ENCODE measurements at regions not wholly inside any gene's neighbourhood (a gene's known extent, or its start where the extent isn't known, plus 50 kb on each side); places are given as distances from the start of the nearest gene placed in this dataset.
"Not testable (repeated sequence)": the region's sequence is repeated elsewhere in the genome, so short reads cannot be mapped to it uniquely, and the experiment has no call there.

DNA sequence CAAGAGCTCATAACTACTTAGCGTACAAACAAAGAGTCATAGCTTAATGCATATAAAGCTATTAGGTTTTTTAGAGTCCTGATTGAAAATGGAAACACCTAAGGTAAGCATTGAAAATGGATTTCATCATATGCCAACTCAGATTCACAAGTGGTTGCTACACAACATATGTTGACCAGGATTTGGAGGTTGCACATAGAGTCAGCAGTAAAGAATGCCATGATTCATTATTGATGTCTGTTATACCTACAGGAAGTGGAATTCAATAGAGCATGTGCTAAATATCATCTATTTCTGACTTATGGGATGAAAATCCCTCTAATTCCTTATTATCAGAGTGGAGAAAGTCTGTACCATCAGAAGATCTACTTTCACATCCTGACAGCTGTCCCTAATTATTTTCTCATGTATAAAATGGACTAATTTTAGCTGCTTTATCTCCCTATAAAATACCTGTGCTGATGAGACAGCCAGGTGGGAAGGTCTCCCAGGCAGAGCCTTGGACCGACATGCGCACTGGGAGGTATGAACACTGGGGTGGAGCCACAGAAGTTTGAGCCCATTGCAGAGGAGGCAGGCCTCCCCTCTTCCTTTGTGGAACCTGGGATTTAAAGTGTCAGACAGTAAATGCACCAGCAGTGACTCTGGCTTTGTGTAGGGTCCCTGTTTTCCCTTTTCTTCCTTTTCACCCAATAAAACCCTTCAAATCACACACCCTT lies 204.2 kb downstream of the AASDHPPT start:
- no peak for FAIRE-seq

DNA sequence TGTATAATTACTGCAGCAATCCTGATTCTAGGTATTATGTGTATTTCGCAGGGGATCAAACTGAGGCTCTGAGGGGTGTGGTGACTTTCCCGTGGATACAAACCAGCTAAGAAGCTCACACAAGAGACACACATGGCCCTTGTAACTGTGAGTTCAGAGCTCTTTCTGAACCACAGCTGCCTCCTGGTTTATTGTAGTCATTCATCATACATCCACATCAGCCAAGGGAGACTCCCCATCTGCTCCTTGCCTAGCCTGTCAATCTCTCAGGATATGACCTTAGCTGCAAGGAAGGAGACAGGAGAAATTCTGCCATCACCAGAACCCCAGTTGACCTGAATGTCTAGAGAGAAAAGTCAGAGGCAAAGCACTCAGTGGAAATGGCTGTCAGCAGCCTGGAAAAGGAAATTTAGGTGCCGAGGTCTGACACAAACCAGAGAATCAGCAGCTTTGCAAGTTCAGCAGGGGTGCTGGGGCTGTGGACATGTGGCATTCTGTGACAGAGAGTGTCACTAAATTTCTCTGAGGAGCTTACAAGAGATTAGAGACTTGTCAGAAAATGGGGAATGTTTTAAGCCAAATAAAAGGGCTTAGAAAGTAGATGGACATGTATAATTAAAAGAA lies 209.5 kb downstream of the AASDHPPT start:
- no peak for FAIRE-seq

DNA sequence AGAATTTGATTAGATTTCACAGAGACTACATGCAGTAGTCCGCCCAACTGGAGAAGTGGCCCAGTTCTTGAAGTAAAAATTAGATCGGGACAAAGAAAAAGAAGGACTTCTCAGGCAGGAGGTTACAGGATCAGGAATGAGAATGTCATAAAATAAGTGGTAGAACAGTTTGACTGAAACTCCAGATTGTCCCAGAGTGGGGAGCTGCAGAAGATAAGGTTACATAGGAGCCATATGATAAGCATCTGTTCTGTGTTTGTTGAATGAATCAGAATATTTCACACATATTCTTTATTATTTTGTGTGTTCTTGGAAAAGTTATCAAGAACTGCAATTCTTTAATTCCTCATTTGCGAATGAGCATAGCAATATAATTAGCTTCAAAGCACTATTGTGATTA lies 210.6 kb downstream of the AASDHPPT start:
- FAIRE-seq = no peak

DNA sequence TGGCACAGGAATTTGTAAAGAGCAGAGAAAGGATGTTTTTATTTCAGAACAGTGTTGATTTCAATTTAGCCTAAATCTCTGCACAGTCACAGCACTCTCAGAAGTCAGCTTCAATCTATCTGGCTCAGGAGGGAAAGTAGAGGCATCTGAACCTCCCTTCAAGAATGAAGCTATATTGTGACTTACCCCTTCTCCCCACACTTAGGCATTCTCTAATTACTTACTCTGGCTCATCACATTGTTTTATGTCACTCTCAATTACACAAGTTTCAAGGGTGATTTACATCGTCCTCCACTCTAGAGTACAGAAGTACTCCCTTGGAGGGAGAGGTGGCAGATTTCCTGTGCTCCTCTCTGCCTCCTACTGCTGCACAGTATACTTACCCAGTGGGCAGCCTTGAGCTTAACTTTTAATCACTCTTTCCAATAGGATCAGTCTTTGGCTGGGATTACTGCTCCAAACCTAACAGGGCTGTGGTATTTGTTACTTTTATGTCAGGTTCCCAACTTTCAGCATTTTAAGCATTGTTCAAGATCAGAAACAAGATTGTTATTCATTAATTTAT lies 211.4 kb downstream of the AASDHPPT start:
- no peak for FAIRE-seq

DNA sequence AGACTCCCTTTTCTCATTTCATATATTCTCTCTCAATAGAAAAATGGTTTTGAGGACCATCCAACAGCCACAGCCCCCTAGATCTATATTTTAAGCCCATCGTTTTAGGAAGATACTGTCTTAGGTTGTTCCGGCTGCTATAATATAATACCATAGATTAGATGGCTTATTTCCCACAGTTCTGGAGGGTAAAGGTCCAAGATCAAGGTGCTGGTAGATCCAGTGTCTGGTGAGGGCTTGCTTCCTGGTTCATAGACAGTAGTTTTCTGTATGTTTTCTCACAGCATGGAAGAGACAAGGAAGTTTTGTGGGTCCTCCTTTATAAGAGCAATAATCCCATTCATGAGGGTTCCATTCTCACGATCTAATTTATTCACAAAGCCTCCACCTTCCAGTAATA lies 215.1 kb downstream of the AASDHPPT start:
- no peak for FAIRE-seq

DNA sequence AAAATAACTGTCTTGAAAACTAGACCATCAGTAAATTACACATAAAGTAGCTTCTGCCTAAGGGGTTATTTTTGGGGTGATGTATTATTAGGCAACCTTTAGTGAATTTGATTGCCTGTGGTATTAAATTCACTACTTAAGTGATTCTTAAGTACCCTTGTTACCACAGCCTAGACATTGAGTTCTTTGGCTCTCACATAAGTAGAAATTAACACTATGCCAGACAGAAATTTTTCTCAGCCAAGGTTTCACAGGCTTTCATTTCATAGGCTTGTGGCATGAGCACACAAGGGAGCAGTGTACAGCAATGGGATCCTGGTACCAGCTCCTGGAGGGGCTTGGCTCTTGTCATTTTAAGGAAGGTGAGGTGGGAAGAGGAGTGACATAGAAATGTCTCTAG lies 218.5 kb downstream of the AASDHPPT start:
- no peak for FAIRE-seq

DNA sequence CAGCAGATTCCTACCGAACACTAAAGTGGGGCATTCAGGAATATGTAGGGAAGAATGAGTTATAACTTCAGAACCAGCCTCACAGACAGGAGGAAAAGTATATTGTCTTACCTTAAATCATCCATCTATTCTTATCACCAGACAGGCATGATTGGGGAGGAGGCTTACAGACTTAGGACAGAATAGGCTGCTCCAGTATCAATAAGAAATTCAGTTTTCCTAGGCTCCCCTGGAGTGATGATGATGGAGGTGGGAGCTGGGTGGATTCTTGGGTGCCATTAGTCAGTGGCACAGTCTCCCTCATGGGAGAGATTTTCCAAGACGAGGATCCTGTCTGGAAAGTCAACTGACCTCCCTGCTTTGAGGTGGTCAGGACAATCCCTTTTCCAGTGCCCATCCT lies 225.0 kb downstream of the AASDHPPT start:
- no peak for FAIRE-seq

DNA sequence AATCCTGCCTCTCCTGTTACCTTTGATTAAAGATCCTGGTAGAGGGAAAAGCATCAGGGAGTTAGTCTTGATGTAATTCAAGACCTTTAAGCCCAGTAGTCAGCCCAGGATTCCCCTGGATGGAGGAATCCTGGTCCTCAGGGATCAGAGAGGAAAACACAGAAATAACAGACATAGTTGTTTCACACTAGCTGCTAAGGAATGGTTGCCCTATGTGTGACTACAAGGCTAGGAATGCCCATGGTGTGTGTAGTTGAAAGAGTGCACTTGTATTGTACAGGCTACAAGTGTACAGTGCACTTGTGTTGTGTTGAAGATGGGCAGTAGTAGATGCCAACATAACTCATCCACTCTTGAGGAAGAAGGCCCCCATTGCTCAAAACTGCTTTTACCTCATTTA lies 226.8 kb downstream of the AASDHPPT start:
- FAIRE-seq = no peak

DNA sequence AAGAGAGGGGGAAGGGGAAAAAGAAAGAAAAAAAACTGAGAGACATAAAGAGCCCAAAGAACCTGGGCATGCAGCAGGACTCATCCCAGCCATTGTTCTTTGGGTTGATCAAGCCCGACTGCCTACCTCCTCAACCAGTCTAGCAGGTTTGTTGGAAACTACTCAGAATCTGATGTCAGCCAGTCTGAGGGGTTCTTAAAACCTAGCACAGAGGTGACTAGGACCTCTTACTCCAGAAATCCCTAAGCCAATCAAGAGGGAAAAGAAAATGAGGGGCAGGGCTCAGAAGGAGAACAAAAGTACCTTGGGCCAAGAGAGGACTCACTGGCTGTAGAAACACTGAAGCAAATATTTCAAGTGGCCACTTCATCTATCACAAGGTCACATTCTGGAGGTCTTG lies 228.0 kb downstream of the AASDHPPT start:
- no peak for FAIRE-seq

DNA sequence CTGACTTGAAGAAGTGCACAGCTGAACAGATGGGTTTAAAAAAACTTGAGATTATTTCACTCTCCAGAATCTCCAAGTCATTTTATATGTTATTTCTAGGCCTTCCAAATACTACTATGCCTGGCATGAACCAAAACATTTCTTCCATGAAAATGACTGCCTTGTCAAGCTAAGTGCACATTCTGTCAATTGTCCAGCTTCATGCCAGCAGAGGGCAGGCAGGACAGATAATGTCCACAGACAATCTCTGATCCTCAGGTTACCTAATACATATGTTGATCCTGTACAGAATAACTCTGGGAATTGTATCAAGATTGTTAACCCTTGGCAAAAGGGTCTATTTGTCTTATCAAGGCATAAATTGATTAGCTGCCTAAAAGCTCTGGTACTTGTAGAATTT lies 229.5 kb downstream of the AASDHPPT start:
- no peak for FAIRE-seq

DNA sequence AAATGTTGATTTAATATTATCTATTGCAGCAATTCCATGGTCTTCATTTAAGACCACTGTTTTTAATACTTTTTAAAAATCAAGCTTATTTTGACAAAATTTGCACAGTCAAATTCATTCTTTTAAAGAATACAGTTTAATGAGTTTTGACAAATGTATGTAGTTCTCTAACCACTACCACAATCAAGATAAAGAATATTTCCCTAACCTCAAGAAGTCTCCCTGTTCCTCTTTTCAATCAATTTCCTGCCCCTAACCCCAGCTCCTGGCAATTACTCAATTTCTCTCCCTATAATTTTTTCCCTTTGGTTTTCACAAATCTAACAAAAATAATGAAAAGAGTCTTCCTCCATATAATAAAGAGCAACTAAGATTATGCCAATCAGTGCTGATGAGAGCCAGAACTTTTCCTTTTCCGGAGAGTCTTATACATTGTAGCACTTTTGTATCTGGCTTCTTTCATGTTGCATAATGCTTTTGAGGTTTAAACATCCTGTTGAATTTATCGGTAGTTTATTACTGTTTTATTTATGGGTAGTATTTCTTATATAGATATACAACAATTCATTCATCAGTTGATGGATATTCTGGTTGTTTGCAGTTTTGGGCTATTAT lies 231.7 kb downstream of the AASDHPPT start:
- no peak for FAIRE-seq

DNA sequence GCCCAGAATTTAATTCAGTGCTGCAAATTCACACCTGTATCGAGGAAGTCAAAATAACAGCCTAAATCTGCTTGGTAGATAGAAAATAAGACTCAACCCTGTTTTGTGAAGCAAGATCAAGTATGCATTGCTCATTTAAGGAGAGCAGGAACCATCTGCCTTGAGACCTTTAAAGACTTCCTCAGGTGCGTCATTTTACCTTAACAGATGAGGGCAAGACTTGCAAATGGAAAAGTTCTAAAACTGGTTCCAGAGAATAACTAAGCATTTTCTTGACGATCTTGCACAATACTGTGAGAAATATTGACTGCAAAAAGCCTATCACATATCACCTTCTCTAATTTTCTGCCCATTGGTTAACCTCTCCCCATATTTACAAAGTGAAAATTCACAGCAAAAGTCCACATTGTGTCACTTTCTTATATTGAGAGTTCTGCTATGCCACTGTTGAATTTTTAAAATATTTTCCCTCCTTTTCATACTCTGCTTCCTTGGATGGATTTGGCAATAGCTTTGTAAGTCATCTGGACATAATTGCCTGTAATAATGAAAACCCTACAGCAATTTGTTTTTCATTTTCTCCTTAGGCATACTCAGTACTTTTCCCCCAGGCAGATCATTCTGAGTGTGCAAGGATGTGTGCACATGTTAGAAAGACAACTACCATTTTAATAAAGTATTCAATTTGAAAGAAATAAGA lies 234.2 kb downstream of the AASDHPPT start:
- FAIRE-seq = no peak

DNA sequence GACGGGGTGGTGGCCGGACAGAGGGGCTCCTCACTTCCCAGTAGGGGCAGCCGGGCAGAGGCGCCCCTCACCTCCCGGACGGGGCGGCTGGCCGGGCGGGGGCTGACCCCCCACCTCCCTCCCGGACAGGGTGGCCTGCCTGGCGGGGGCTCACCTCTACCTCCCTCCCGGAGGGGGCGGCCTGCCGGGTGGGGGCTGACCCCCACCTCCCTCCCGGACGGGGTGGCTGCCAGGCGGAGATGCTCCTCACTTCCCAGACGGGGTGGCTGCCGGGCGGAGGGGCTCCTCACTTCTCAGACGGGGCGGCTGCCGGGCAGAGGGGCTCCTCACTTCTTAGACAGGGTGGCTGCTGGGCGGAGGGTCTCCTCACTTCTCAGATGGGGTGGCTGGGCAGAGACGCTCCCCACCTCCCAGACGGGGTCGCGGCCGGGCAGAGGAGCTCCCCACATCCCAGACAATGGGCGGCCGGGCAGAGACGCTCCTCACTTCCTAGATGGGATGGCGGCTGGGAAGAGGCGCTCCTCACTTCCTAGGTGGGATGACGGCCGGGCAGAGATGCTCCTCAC lies 239.8 kb downstream of the AASDHPPT start:
- not testable (repeated sequence) for FAIRE-seq

DNA sequence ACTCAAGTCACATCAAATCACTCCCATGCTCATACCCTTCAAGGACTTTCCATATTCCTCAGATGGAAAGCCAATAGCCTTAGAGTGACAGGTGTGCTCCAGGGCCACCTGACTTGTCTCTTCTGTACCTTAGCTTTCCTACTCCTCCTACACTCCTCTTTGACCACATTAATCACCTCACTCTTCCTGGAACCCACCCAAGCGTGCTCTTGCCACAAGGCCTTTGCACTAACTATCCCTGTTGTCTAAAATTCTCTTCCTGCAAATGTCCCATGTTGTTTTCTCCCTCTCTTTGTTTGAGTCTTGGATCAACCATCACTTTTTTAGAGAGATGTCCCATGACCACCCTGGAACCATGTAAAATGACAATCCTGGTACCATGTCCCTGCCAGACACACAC lies 244.1 kb downstream of the AASDHPPT start:
- FAIRE-seq = no peak

DNA sequence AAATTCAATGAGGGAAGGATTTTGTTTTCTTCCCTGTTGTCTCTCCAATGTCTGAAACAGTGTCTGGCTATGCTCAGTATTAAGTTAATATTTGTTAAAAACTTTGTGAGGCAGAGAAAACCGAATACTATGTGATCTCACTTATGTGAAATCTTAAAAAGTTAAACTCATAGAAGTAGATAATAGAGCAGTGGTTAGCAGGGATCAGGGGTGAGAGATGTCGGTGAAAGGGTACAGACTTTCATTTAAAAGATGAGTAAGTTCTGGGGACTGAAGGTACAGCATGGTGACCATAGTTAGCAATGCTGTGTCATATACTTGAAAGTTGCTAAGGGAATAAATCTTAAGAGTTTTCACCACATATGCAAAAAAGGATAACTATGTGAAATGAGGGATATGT lies 244.6 kb downstream of the AASDHPPT start:
- FAIRE-seq = no peak

DNA sequence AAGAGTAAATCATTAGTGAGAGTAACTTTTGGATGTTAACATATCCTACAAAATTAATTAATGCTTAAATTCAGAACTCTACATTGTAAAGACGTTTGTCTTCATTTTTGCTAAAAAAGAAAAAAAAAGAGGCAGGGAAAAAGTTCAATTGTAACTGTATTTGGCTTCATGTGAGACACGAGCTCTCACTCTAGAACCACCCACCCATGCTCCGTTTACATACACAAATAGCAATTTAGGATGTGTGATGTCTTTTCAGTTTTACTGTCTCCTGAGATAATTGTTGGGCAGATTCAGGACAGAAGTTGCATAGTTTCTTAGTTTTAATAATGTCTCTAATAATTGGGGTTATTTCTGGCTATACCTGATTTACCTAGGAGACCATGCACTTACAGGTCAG lies 248.6 kb downstream of the AASDHPPT start:
- no peak for FAIRE-seq

DNA sequence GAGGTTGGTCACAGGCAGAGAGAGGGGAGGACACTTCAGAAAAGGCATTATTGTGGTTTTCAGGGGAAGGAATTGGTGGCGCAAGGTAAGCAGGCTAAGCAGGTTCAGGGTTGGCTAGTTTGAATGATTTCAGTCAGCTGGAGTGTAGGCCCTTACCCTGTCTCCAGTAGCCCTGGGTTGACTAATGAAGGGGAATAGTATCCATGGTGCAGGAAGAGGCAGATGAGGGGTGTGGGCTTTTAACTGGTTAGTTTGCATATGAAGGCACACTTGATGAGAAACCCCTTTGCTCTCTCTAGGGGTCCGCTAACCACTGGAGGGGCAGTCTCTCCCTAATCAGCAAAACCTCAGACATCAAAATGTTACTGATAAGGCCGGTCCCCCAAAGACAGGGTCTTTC lies 249.7 kb downstream of the AASDHPPT start:
- FAIRE-seq = no peak

DNA sequence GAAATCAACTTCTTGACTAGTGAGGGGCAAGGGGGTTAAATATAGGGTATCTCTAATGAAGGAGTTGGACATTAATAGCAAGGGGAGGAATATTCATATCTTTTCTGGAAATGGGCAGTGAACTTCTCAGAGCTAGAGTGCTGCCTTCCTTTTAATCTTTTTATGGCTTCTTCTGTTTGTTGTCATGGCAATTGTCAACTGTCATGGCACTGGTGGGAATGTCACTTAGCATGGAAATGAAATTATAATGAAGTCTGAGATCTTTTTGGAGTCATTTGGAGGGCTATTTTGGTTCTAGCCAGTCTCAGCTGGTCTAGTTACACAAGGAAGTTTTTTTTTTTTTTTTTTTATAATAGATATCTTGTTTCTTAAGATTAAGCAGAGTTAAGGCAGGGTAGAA lies 250.2 kb downstream of the AASDHPPT start:
- no peak for FAIRE-seq

DNA sequence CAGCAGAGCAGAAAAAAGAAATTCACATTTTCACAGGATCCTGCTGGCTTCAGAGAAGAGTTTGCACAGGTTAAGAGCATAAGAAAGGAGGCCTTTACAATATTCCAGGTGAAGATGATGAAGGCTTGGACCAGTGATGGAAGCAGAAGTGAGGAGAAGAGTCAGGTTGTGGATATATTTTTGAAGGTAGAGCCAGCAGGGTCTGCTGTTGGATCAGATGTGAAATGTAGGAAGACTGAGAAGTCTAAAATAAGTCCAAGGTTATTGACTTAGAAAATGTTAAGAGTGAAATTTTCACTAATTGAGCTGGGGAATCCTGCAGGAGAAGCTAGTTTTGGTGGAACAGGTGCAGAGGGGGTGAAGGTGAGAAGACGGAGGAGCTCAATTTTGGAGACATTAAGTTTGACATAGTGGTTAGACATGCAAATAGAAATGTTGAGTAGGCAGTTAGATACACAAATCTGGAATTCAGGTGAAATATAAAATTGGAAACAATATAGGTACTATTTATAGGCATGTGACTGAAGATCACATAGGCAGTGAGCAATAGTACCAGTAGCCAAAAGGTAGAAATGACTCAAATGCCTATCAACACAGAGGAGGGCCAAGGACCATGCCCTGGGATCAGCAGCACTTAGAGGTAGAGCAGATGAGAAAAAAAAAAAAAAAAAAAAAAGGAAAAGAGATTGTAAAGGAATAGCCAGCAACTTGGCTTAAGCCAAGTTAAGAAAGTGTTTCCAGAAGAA lies 252.0 kb downstream of the AASDHPPT start:
- FAIRE-seq = no peak

DNA sequence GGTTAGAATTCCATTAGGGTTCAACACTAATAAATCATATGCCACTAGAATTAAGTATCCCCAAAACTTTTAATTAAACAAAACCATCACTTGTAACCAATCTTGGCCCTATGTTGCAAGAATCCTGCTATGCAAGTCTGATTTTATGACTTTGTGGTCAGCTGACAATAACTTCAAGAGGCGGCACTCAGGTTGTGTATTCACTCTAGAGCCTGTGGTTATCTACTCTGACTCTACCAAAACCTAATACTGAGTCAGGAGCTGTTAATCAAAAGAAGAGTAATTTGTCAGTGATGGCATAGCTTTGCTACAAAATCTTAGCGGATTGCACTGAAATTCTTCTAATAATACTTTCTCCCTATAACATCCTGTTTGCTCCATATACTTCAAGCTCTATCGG lies 253.7 kb downstream of the AASDHPPT start:
- FAIRE-seq = no peak

DNA sequence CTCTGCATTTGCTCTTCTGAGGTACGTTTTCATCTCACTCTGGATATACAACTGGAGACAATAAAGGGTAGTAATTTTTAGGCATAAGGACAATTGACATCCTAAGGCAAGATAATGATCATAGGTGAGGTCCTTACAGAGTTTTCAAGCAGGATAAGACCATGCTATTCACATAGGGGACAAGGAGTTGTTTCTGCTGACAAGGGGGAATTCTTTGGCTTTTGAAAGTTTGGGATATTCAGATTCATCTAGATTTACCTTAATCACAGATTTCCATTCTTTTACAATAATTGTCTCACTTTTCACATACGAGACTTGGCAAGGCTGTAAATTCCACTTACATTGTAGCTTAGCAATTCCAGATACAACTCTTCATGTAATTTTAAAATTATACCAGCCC lies 256.2 kb downstream of the AASDHPPT start:
- FAIRE-seq = no peak

DNA sequence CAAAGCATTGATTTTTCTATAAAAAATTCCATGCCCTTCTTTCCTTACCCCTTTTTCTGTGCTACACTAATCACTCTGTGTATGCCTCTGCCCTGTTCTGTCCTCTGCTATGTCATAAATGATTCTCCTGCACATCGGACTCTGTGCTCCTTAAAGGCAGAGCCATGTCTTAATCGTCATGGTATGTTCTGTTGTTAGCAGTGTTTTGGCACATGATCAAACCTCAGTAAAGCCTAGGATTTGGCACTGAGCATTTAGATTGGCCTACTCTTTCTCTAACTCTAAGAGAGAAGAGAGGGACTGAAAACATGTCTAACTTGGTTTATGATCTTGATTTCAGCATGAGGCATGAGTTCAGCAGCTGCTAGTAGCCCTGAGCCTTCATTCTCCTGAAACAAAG lies 266.9 kb downstream of the AASDHPPT start:
- FAIRE-seq = no peak

Measured in endometrium (tissue), 2 donors.